ENCODE measurements at regions not wholly inside any gene's neighbourhood (a gene's known extent, or its start where the extent isn't known, plus 50 kb on each side); places are given as distances from the start of the nearest gene placed in this dataset.

GRCh38 chr10:62742536-62743061, 61.9 kb upstream of the ADO start:
- TF ChIP-seq, protein P1, sequence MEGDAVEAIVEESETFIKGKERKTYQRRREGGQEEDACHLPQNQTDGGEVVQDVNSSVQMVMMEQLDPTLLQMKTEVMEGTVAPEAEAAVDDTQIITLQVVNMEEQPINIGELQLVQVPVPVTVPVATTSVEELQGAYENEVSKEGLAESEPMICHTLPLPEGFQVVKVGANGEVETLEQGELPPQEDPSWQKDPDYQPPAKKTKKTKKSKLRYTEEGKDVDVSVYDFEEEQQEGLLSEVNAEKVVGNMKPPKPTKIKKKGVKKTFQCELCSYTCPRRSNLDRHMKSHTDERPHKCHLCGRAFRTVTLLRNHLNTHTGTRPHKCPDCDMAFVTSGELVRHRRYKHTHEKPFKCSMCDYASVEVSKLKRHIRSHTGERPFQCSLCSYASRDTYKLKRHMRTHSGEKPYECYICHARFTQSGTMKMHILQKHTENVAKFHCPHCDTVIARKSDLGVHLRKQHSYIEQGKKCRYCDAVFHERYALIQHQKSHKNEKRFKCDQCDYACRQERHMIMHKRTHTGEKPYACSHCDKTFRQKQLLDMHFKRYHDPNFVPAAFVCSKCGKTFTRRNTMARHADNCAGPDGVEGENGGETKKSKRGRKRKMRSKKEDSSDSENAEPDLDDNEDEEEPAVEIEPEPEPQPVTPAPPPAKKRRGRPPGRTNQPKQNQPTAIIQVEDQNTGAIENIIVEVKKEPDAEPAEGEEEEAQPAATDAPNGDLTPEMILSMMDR (IDR thresholded peaks at IDR 0.05) = no peak
- no peak for TF ChIP-seq POLR2A (IDR thresholded peaks at IDR 0.05)

Data from testis (tissue), 2 donors.